ENCODE measurements at regions not wholly inside any gene's neighbourhood (a gene's known extent, or its start where the extent isn't known, plus 50 kb on each side); places are given as distances from the start of the nearest gene placed in this dataset.
A peak's percentile ranks its signal among the peaks of the same experiment; 100 is the strongest.

DNA sequence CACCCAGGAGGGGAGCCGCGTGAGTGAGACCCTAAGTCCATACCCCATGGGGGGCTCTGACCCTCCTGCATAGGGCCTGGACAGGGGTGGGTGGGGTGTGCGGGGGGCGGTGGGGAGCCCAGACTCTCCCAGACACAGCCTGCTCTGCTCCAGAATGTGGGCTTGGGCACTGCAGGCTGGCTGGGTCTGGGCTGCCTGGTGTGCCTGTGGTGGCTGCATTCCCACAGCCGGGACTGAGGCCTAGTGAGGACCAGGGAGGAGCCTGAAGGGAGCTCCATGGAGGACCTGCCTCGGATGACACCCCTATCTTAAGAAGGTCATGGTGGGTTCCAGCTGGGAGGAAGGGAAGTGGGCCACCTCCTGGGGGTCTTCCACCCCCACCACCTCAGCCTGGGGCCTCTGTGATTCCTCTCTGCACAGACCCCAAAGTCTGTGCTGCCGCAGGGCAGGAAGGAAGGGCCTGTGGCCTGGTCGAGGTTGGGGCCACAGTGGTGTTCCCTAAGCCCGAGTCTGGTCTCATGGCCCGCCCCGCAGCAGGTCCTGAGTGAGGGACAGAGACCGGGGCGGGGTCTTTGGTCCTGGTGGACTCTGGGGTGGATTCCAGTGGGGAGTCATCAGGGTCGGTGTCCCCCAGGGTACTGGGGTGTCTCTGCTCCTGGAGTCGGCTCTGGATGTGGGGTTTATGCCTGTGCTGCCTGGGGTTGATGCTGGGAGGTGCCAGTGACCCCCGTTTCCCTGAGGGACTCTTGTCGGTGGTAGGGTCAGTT, 392.3 kb downstream of the TMEM121 start:
- TF ChIP-seq TEAD4 (IDR thresholded peaks at IDR 0.05) = no peak
- no peak for TF ChIP-seq ZBTB7A (IDR thresholded peaks at IDR 0.05; ENCODE audit: low read depth)
- TF ChIP-seq YY1 (IDR thresholded peaks at IDR 0.05; ENCODE audit: low read depth) = no peak
- no peak for TF ChIP-seq TCF12 (IDR thresholded peaks at IDR 0.05; ENCODE audit: low read depth)
- no peak for TF ChIP-seq CEBPB (IDR thresholded peaks at IDR 0.05)
- no peak for TF ChIP-seq NFIC (IDR thresholded peaks at IDR 0.05)
- no peak for TF ChIP-seq FOXM1 (IDR thresholded peaks at IDR 0.05; ENCODE audit: borderline replicate concordance, low read depth)
- TF ChIP-seq, protein P1, sequence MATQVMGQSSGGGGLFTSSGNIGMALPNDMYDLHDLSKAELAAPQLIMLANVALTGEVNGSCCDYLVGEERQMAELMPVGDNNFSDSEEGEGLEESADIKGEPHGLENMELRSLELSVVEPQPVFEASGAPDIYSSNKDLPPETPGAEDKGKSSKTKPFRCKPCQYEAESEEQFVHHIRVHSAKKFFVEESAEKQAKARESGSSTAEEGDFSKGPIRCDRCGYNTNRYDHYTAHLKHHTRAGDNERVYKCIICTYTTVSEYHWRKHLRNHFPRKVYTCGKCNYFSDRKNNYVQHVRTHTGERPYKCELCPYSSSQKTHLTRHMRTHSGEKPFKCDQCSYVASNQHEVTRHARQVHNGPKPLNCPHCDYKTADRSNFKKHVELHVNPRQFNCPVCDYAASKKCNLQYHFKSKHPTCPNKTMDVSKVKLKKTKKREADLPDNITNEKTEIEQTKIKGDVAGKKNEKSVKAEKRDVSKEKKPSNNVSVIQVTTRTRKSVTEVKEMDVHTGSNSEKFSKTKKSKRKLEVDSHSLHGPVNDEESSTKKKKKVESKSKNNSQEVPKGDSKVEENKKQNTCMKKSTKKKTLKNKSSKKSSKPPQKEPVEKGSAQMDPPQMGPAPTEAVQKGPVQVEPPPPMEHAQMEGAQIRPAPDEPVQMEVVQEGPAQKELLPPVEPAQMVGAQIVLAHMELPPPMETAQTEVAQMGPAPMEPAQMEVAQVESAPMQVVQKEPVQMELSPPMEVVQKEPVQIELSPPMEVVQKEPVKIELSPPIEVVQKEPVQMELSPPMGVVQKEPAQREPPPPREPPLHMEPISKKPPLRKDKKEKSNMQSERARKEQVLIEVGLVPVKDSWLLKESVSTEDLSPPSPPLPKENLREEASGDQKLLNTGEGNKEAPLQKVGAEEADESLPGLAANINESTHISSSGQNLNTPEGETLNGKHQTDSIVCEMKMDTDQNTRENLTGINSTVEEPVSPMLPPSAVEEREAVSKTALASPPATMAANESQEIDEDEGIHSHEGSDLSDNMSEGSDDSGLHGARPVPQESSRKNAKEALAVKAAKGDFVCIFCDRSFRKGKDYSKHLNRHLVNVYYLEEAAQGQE (IDR thresholded peaks at IDR 0.05; ENCODE audit: low read depth) = no peak
- no peak for TF ChIP-seq CREB1 (IDR thresholded peaks at IDR 0.05; ENCODE audit: low read depth)
- no peak for TF ChIP-seq EP300 (IDR thresholded peaks at IDR 0.05; ENCODE audit: borderline replicate concordance)
- TF ChIP-seq, protein P2, sequence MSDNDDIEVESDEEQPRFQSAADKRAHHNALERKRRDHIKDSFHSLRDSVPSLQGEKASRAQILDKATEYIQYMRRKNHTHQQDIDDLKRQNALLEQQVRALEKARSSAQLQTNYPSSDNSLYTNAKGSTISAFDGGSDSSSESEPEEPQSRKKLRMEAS (IDR thresholded peaks at IDR 0.05) = no peak

DNA sequence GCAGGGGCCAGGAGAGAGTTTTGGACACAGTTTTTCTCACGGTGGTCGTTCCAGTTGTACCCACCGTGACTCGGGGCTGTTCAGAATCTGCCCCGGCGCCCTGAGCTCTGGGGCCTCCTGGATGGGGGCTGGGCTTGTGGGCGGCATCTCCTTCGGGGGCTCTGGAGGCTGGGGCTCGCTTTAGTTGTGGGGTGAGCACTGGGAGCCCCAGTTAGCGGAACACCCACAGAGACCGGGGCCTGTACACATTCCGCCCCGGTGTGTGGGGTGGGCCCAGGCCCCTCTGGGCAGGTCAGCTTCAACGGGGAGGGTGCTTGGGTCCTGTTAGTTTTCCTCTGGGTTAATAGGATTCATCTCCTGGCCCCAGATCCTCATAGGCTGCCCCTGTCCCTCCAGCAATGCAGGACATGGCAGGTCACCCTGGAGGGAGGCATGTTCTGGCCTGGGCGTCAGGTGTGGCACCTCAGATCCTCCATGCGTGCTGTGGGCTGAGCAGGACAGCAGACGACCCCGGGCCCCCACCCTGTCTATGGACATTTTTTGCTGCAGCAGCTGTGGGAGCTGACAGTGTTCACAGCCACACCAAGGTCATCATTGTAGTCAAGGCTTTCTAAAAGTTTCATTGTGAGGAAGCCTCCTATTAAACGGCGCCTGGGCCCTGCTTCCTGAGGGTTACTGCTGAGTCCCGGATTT, 393.2 kb downstream of the TMEM121 start:
- TF ChIP-seq YY1 (IDR thresholded peaks at IDR 0.05; ENCODE audit: low read depth) (no peak), CREB1 (IDR thresholded peaks at IDR 0.05; ENCODE audit: low read depth) (no peak), EGR1 (IDR thresholded peaks at IDR 0.05) (no peak)

DNA sequence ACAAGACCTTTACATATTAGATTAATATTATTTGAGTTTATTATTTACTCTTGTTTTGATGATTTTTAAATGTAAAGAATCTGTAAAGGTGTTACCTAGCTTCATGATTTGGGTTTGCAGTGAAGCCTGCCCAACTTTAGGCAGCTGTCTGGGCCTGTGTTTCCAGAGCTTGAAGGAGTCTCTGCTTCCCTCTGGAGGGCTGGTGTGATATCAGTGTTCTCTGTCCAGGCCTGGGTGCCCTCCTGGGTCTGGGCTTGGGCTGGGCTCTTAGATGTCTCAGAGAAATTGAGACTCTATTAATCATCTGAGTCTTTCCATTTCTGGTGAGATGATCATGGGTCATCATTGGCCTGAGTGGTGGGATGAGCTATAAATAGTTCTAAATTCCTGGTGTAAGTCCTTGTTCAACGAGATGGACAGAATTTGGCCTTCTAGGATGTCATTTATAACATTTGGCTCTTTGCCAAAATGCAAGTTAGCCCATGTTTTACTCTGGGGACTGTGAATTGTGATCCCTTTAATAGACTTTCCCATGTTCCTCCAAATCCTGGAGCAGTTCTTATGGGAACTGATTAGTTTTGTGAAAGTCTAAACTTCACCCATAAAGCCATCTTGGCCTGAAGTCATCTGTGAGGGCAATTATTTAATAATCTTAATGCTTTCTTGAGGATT, 397.3 kb downstream of the TMEM121 start:
- TF ChIP-seq NFIC (IDR thresholded peaks at IDR 0.05) (peak; percentile 39; the same call in 1 of the 2 replicates), RAD21 (IDR thresholded peaks at IDR 0.05; ENCODE audit: low read depth) (peak; percentile 33; the same call in 1 of the 2 replicates)

DNA sequence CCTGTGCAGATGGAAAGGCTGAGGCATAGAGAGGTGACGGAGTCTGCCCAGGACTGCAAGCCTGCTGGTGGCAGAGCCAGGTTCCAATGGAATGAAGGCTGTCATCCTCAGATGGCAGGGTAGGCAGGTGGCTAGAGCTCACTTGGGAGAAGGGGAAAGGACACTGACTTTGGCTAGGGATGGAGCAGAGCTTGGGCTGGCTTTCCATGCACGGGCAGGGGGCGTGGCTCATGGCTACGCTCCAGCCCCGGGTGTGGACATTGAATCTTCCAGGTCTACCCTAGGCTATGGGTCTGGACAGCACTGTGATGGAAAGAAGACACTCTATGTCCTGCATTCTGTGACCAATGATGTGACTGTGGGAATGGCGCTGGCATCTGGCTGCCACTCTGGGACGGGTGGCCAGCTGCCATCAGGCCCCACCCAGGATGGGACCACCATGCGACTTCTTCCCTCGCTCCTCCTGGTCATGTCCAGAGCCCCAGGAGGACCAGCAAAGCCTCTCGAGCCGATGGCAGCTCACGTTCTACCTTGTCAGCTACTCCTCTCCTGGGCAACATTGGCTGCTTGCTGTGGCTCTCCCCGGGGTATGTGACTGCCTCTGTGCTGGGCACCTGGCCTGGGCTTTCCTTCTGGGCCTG, 398.7 kb downstream of the TMEM121 start:
- no peak for TF ChIP-seq EGR1 (IDR thresholded peaks at IDR 0.05)
- TF ChIP-seq, protein P1 (IDR thresholded peaks at IDR 0.05; ENCODE audit: low read depth) = no peak
- TF ChIP-seq, protein P3, sequence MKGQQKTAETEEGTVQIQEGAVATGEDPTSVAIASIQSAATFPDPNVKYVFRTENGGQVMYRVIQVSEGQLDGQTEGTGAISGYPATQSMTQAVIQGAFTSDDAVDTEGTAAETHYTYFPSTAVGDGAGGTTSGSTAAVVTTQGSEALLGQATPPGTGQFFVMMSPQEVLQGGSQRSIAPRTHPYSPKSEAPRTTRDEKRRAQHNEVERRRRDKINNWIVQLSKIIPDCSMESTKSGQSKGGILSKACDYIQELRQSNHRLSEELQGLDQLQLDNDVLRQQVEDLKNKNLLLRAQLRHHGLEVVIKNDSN (IDR thresholded peaks at IDR 0.05) = no peak
- no peak for TF ChIP-seq EP300 (IDR thresholded peaks at IDR 0.05; ENCODE audit: borderline replicate concordance)
- no peak for TF ChIP-seq RAD21 (IDR thresholded peaks at IDR 0.05; ENCODE audit: low read depth)
- no peak for TF ChIP-seq CEBPB (IDR thresholded peaks at IDR 0.05)

DNA sequence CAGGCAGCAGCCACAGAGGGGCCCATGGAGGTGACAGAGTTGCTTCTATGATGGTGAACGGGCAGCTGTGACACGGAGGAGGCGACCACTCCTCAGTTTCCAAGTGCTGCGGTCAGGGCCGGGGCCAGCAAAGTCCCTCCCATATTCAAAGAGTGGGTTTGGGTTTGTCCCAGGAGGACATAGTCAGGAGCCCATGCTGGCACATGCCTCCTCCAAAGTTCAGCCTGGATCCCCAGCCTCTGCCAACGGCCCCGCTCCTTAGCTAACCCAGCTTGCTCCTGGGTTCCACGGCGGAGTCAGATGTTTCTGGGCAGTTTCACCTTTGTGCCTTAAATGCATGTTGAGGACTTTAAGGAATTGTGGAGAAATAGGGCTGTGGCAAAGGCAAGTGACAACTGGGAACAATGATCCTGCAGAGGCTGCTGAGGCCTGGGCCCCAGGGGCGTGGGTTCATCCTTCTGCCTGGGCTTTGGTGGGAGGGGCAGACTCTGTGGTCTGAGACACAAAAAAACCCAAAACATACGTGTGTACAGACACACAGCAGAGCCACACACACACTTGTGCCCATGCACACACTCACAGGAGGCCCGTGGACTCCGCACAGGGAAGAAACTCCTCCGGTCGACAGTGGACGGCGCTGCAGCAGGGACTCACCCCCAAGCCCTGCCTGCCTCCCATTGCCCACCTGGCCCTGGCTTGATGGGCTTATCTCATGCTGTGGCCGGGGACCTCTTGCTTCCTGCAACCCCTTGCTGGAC, 399.4 kb downstream of the TMEM121 start:
- TF ChIP-seq RAD21 (IDR thresholded peaks at IDR 0.05; ENCODE audit: low read depth) = no peak
- TF ChIP-seq, protein P3 (IDR thresholded peaks at IDR 0.05) = no peak
